Esophagus muscularis mucosa (tissue), 4 donors: ENCODE measurements at regions not wholly inside any gene's neighbourhood (a gene's known extent, or its start where the extent isn't known, plus 50 kb on each side); places are given as distances from the start of the nearest gene placed in this dataset.

Source experiments
- EP300 ChIP-seq: sonication (generic); formaldehyde crosslinking; IDR thresholded peaks from one replicate; pipeline ENCODE4 v1.6.1; 2017; ENCODE audit warnings: antibody characterized with exemption
- POLR2A ChIP-seq: fragments of 450-650 bp; IDR thresholded peaks from one replicate; pipeline ENCODE4 v1.6.1; 2017; ENCODE audit warnings: antibody characterized with exemption, moderate library complexity, mild to moderate bottlenecking, low read depth
- POLR2AphosphoS5 ChIP-seq, 2 donors: sonication (generic); formaldehyde crosslinking; IDR thresholded peaks; one replicate each; pipeline ENCODE4 v1.6.1; 2017; ENCODE audit warnings: antibody characterized with exemption in 2 of 2
- TF ChIP-seq, protein P1 (sequence below), 3 experiments: fragments of 200-600 bp in 2 of 3; fragments of 450-650 bp in 1 of 3; sonication (generic) in 2 of 3; IDR thresholded peaks; one replicate each; pipeline ENCODE4 v1.5.1; 2017 to 2019; ENCODE audit warnings: antibody characterized with exemption in 3 of 3, mild to moderate bottlenecking in 2 of 3, moderate library complexity in 1 of 3

DNA sequence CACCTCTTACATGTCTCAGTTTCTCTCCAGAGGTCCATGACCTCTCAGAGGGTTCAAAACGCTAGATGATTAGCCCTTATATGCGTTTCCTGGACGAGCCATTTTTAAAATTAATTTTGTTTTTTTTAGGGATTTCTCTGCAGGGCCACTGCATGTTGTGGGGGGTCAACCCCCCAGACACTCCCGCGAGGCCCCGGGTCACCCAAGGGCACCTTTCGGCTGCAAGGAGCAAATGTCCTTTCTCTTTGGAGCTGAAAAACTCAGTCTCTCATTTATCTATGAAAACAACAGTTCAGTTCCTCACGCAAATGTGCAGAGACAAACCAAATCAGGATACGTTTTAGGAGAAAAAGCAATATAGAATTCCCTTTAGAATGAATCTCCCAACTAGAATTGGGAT is 944.3 kb upstream of the SEMA6D start:
- TF ChIP-seq, protein P1, sequence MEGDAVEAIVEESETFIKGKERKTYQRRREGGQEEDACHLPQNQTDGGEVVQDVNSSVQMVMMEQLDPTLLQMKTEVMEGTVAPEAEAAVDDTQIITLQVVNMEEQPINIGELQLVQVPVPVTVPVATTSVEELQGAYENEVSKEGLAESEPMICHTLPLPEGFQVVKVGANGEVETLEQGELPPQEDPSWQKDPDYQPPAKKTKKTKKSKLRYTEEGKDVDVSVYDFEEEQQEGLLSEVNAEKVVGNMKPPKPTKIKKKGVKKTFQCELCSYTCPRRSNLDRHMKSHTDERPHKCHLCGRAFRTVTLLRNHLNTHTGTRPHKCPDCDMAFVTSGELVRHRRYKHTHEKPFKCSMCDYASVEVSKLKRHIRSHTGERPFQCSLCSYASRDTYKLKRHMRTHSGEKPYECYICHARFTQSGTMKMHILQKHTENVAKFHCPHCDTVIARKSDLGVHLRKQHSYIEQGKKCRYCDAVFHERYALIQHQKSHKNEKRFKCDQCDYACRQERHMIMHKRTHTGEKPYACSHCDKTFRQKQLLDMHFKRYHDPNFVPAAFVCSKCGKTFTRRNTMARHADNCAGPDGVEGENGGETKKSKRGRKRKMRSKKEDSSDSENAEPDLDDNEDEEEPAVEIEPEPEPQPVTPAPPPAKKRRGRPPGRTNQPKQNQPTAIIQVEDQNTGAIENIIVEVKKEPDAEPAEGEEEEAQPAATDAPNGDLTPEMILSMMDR (IDR thresholded peaks at IDR 0.05), result no peak
- no peak for TF ChIP-seq EP300
- no peak for TF ChIP-seq POLR2A
- TF ChIP-seq POLR2AphosphoS5 (IDR thresholded peaks at IDR 0.05), result no peak
